Tongue (tissue), 1 donor: ENCODE measurements at regions not wholly inside any gene's neighbourhood (a gene's known extent, or its start where the extent isn't known, plus 50 kb on each side); places are given as distances from the start of the nearest gene placed in this dataset.

ENCODE experiments used
- DNase-seq: peaks from one replicate; pipeline ENCODE4 v3.0.0-alpha.2; 2015

DNA sequence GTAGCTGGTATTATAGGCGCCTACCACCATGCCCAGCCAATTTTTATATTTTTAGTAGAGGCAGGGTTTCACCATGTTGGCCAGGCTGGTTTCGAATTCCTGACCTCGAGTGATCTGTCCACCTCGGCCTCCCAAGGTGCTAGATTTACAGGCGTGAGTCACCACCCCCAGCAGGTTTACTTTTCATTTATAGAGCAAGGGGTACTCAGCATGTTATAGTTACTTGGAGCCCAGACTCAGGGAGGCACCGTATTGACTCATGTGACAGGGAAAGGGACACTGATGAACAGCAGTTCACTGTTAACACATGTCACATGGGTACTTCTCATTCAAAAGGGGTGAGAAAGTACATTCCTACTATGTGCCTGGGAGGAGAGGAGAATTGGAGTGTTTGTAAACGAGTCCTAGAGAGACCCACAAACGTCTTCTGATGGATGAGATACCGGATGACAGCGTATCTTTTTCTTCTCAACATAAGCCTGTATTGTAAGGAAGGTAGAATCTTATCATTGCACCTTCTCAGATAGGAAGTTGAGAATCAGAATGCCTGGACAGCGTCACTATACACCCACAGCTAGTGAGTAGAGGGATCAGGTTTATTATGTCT lies 510.0 kb downstream of the USP25 start:
- no peak for DNase-seq

DNA sequence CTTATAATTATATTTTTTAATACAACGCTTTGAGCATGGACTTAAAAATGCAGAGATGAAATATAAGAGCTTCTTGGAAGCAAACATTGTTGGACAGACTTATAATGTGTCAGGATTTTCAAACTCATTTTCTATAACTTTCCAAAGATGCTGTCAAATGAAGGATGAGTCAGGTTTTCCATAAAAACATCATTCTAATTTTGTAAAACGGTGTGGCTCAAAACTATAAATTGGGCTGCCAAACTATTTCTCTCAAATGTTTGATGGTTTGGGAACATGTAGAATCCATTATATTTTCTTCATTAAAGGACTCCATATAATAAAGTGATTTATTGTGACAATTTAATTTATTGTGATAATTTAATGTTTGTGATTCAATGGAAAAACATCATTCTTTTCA lies 511.2 kb downstream of the USP25 start:
- peak; percentile 66 for DNase-seq

DNA sequence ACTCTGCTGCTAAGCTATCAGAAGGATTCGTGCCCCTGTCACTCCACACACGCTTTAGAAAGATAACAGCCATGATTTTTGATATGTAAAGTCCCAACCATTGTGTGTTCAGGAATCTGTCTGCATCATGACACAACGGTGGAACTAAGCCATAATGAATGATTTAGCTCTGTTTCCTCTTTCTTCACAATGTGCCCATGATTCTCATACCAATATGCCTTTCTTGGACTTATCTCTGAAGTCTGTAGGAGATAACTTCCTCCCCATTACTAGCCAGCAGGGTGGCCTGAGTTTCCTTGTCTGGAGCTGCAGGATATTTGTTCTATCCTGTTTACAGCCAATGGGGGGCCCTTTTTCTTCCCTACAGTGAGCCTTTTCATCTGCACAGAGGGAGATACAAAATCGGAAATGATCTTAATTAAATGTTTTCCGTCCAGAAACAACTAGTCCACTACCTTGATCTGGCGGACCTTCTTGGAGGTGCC lies 511.7 kb downstream of the USP25 start:
- DNase-seq = no peak

DNA sequence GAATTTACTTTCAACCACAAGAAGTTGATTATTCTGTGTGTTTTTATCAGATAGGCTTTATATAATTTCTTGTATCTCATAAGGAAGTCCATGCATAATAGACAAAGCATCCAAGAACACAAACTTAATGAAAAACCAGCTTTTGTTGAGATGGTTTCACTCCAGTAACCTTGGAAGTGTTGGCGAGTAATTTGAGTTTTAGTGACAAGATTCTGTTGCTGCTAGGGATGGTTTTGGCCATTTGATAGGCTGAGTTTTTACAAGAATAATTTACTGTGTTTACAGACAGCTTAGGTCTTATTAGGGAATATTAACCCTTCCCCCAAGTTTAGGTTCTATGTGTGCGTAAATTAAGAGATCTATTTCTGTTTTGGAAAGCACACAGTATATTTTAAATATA lies 513.6 kb downstream of the USP25 start:
- DNase-seq = no peak

DNA sequence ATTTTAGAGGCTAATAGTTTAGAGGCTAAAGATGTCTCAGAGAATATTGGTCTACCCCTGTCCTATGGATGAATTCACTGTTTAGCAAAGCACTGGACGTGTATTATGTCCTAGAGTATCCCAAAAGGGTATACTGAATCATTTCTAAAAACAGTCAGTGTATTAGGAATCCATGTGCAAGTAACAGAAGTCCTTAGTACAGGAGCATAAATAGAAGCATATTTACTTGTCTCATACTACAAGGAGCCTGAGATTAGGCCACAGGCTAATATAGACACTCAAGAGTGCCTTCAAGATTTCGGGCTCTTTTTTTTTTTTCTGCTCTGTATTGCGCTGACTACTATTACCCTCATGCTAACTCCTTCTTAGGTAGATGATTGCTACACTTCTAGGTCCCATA lies 518.9 kb downstream of the USP25 start:
- DNase-seq = no peak

DNA sequence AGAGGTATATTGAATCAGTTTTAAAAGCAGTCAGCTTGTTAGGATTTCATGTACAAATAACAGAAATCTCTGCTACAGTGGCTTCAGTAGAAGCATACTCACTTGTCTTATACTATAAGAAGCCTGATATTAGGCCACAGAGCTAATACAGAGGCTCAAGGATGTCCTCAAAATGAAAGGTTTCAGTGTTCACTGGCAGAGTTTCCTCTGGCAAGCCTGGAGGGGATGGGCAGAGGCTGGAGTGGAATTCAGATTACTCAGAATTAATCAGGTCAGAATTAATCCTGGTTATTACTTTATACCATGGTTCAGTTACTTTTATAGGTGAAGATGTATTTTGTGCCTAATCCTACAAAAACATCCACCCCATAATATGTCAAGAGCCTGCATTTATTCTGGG lies 520.5 kb downstream of the USP25 start:
- no peak for DNase-seq

GRCh38 chr21:16258844-16259611 lies 529.2 kb downstream of the USP25 start:
- DNase-seq = peak; percentile 62

GRCh38 chr21:16262091-16262490 lies 532.3 kb downstream of the USP25 start:
- DNase-seq = no peak

DNA sequence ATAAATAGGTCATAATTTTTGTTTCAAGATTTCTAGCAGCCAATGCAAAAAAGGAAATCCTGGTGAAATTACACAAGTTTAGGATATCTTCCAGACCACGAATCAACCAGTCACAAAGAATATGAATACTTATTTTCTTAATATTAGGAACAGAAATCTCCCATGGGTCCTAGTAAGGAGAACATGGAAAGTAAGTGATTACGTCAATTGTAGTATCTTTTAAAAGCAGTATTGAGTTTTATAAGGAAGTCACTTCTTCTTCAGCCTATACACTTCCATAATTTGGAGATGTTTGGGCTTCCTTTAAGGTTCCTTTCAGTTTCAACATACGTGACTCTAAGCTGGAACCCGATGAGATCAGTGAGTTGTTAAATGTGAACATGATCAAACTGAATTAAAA lies 534.5 kb downstream of the USP25 start:
- no peak for DNase-seq

GRCh38 chr21:16269476-16269875 lies 539.7 kb downstream of the USP25 start:
- DNase-seq = no peak

DNA sequence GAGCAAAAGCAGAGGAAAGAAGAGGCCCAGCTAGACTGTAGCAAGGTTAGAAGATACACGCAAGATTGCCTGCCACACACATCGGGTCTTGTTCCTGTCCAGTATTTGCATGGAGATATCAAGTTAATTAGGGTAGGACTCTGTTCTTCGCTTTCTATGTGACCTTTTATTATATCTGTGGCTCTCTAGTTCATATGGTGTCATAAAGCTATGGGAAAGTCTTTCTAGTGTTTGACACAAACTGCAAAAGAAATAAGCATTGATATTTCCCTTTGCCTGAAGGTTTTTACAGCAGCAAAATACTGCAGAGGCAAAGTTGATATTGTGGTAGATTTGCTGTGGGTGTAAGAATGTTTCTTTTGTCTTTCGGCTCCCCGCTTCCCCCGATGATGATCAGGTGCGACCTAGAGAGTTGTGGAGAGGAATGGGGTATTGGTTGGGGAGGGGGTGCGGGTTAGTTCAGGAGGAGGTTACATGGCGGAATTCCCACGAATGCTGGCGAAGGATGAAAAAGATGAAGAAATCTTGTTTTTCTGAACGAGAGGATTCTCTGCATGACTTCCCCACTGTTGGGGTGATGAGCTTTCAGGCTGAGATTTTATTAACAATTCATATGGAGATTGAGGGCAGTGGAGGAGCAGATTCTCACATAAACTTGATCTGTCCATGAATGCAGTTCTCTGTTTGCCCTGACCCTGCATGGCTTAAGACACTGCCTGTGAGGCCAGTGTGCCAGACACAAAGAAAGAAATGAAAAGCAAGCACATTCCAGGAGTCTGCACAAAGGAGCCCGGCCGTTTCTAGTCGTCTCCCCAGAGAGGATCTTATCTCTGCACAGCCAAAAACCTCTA lies 550.2 kb downstream of the USP25 start:
- peak; percentile 72 for DNase-seq

DNA sequence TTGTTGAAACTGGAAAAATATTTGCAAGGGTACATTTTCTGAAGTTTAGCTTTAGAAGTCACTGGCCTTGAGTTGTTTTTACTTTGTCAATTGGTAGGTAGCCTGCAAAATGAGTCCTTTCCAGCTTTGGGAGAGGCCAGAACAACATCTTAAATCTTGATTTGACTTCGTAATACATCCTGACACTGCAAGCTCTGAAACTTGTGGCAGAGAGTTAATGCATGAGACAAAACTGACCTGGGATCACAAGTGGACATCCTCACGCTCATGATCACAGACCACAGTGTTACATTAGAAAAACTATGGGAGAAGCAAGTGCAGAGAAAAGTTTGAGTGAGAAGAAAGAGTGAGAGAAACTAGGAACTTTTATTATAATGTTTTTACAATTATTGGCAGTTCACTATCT lies 550.9 kb downstream of the USP25 start:
- DNase-seq = peak; percentile 41

DNA sequence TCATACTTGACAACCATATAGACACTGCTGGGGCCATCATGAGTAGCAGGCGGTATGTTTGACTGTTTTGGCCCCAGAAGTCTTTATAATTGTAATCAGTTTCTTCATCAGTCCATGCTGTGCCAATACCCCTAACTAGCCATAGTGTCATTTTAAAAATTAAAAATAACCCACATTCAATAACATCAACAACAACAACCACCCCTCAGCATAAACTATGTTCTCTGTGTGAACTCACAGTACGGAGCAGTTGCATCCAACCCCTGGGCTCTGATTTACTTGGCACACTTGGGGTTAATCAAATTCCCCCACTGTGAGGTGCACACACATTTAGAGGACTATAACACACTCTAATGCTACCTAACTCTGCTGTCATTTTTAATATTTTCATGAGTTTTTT lies 553.7 kb downstream of the USP25 start:
- DNase-seq = no peak

- peak; percentile 40 for DNase-seq
Observed at GRCh38 chr21:16285605-16286126, 555.9 kb downstream of the USP25 start.

- DNase-seq = no peak
Observed at GRCh38 chr21:16287046-16287445, 557.3 kb downstream of the USP25 start.

DNA sequence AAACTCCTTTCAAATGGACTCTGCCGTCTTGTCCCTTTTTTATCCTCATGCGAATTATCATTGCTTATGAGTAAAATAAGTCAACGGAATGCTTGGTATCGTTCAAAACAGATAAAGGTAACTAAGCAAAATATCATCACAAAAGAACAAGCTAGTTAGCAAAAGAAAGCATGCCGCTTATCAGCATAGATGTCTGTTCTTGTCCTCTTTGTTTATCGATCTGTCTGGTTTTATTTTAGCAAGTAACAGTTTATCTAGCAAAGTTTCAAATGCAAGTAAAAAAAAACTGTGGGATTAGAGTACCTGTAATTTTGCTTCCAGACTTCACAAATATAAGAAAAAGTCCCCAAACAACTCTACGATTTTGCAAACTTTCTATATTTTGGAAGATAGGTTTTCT lies 561.5 kb downstream of the USP25 start:
- DNase-seq = no peak

DNA sequence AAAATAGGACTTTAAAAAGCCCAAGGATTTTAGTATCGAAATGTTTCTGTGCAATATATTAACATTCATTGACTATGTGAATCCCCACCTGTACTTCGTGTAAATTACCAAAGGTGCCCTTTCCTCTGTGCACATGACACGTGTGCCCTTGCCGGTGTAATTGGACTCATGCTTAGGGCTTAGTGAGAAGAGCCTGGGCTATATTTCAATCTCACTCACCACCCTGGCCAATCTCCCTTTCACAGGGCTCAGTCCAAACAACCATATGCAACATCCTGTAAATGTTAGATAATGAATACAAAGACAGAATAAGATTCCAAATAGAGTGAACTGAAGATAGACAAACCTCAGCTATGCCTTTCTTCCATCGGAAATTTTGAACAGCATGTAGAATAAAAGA lies 564.3 kb downstream of the USP25 start:
- no peak for DNase-seq

GRCh38 chr21:16302851-16303282 lies 573.1 kb downstream of the USP25 start:
- DNase-seq = peak; percentile 73

- DNase-seq = peak; percentile 16
Observed at GRCh38 chr21:16304174-16305095, 574.7 kb downstream of the USP25 start.

- DNase-seq = peak; percentile 61
Observed at GRCh38 chr21:16305686-16306085, 575.9 kb downstream of the USP25 start.

- peak; percentile 5 for DNase-seq
Observed at GRCh38 chr21:16307256-16307655, 577.5 kb downstream of the USP25 start.

- DNase-seq = peak; percentile 61
Observed at GRCh38 chr21:16308269-16308668, 578.5 kb downstream of the USP25 start.
